Esophagus muscularis mucosa (tissue), 4 donors: ENCODE measurements at regions not wholly inside any gene's neighbourhood (a gene's known extent, or its start where the extent isn't known, plus 50 kb on each side); places are given as distances from the start of the nearest gene placed in this dataset.

Source experiments
- DNase-seq: peaks from one replicate; pipeline ENCODE4 v3.0.0-alpha.2; 2017; ENCODE audit errors: extremely low spot score
- H3K27ac ChIP-seq, 4 donors: fragments of 200-600 bp; sonication (generic); replicated peaks in 1 of 4; 1 replicate in 3 of 4; 2 replicates in 1 of 4; pipeline ENCODE4 v1.5.1; 2016 to 2019; ENCODE audit warnings: mild to moderate bottlenecking in 1 of 4
- H3K27me3 ChIP-seq, 4 donors: fragments of 200-600 bp; sonication (generic); one replicate each; pipeline versions ENCODE4 v1.5.1 to v1.6.0; 2016 to 2019
- H3K36me3 ChIP-seq, 4 donors: fragments of 200-600 bp; sonication (generic); one replicate each; pipeline ENCODE4 v1.5.1; 2016 to 2019
- H3K4me1 ChIP-seq, 4 donors: fragments of 200-600 bp; sonication (generic); one replicate each; pipeline ENCODE4 v1.5.1; 2016 to 2019
- H3K4me3 ChIP-seq, 4 donors: fragments of 200-600 bp; sonication (generic); 1 replicate in 2 of 4; 2 replicates in 2 of 4; pipeline ENCODE4 v1.5.1; 2016 to 2019; ENCODE audit warnings: mild to moderate bottlenecking in 4 of 4, moderate library complexity in 1 of 4
- H3K9me3 ChIP-seq, 4 donors: fragments of 200-600 bp; sonication (generic); 1 replicate in 3 of 4; 2 replicates in 1 of 4; pipeline ENCODE4 v1.5.1; 2016 to 2019
- CTCF ChIP-seq, 3 experiments: fragments of 200-600 bp in 2 of 3; fragments of 450-650 bp in 1 of 3; sonication (generic) in 2 of 3; IDR thresholded peaks; one replicate each; pipeline ENCODE4 v1.5.1; 2017 to 2019; ENCODE audit warnings: antibody characterized with exemption in 3 of 3, mild to moderate bottlenecking in 2 of 3, moderate library complexity in 1 of 3
- EP300 ChIP-seq: sonication (generic); formaldehyde crosslinking; IDR thresholded peaks from one replicate; pipeline ENCODE4 v1.6.1; 2017; ENCODE audit warnings: antibody characterized with exemption
- POLR2A ChIP-seq: fragments of 450-650 bp; IDR thresholded peaks from one replicate; pipeline ENCODE4 v1.6.1; 2017; ENCODE audit warnings: antibody characterized with exemption, moderate library complexity, mild to moderate bottlenecking, low read depth
- POLR2AphosphoS5 ChIP-seq, 2 donors: sonication (generic); formaldehyde crosslinking; IDR thresholded peaks; one replicate each; pipeline ENCODE4 v1.6.1; 2017; ENCODE audit warnings: antibody characterized with exemption in 2 of 2
- WGBS: methylation state at CpG from one replicate; pipeline ENCODE4 v1.1.5; 2018; 5-methylcytosine and 5-hydroxymethylcytosine counted together
- intact Hi-C: fragments of 100-400 bp; cut with DNase I; formaldehyde crosslinking; loops from one replicate; pipeline ENCODE4 v1.15.1; 2023

- no peak for DNase-seq
- Histone ChIP-seq H3K36me3 (no peaks in the 10 kb centered on the region), H3K27me3 (no peaks in the 10 kb centered on the region), H3K4me1 (peaks cover 21 to 35% (median 32%) of the 10 kb centered on the region in 4 donors), H3K4me3 (no peak overlapping the region), H3K27ac (no peak overlapping the region), H3K9me3 (no peaks in the 10 kb centered on the region)
- no peak for TF ChIP-seq POLR2AphosphoS5 (IDR thresholded peaks at IDR 0.05)
- TF ChIP-seq CTCF (IDR thresholded peaks at IDR 0.05) = no peak
- TF ChIP-seq POLR2A = no peak
- TF ChIP-seq EP300 = no peak
- WGBS = 44% methylated on average over 2 of the region's 2 CpGs
- intact Hi-C loops = loop anchor here (10.0 kb wide), 2 partner anchors 325 to 365 kb away; no protein-coding TSS in a partner anchor
Observed at GRCh38 chr9:2489838-2490314, 131.7 kb upstream of the VLDLR start.

GRCh38 chr9:2492161-2492560, 129.4 kb upstream of the VLDLR start:
- Histone ChIP-seq H3K27me3 (no peaks in the 10 kb centered on the region), H3K9me3 (no peaks in the 10 kb centered on the region), H3K36me3 (no peaks in the 10 kb centered on the region), H3K4me3 (no peak overlapping the region), H3K4me1 (peaks cover 32 to 40% (median 39%) of the 10 kb centered on the region in 4 donors), H3K27ac (no peak overlapping the region)
- no peak for DNase-seq
- intact Hi-C loops = loop anchor here (10.0 kb wide), 2 partner anchors 323 to 367 kb away; no protein-coding TSS in a partner anchor
- WGBS = 100% methylated on average over 2 of the region's 3 CpGs
- no peak for TF ChIP-seq POLR2AphosphoS5 (IDR thresholded peaks at IDR 0.05)
- no peak for TF ChIP-seq CTCF (IDR thresholded peaks at IDR 0.05)
- no peak for TF ChIP-seq POLR2A
- no peak for TF ChIP-seq EP300

- intact Hi-C loops = loop anchor here (10.0 kb wide), 2 partner anchors 322 to 368 kb away; no protein-coding TSS in a partner anchor
Observed at GRCh38 chr9:2493109-2493508, 128.5 kb upstream of the VLDLR start.

GRCh38 chr9:2493529-2493928, 128.1 kb upstream of the VLDLR start:
- no peaks in the 10 kb centered on the region for H3K36me3 ChIP-seq
- peak overlapping the region; percentile 9 to 60 (median 54) for H3K27ac ChIP-seq
- peaks cover 34 to 53% (median 47%) of the 10 kb centered on the region in 4 donors for H3K4me1 ChIP-seq
- 34% methylated on average over 3 of the region's 3 CpGs for WGBS
- H3K27me3 ChIP-seq = no peaks in the 10 kb centered on the region
- intact Hi-C loops = loop anchor here (10.0 kb wide), 2 partner anchors 321 to 369 kb away; no protein-coding TSS in a partner anchor
- H3K9me3 ChIP-seq = no peaks in the 10 kb centered on the region
- TF ChIP-seq POLR2AphosphoS5 (IDR thresholded peaks at IDR 0.05) (no peak), POLR2A (no peak), EP300 (no peak)
- H3K4me3 ChIP-seq = no peak overlapping the region
- DNase-seq = no peak

More at GRCh38 chr9:2493109-2493508, 128.5 kb upstream of the VLDLR start:
- TF ChIP-seq CTCF (IDR thresholded peaks at IDR 0.05) = no peak
- peak; percentile 19 to 46 for TF ChIP-seq POLR2AphosphoS5 (IDR thresholded peaks at IDR 0.05)
- WGBS = 39% methylated on average over 2 of the region's 2 CpGs
- no peak overlapping the region for H3K4me3 ChIP-seq
- H3K9me3 ChIP-seq = no peaks in the 10 kb centered on the region
- peak overlapping the region; percentile 9 to 60 (median 54) for H3K27ac ChIP-seq
- no peaks in the 10 kb centered on the region for H3K27me3 ChIP-seq
- H3K4me1 ChIP-seq = peaks cover 34 to 49% (median 43%) of the 10 kb centered on the region in 4 donors
- H3K36me3 ChIP-seq = no peaks in the 10 kb centered on the region
- DNase-seq = no peak

GRCh38 chr9:2494562-2494961, 127.0 kb upstream of the VLDLR start:
- intact Hi-C loops = loop anchor here (2.0 to 10.0 kb wide), 3 partner anchors 128 to 370 kb away; no protein-coding TSS in a partner anchor
- H3K36me3 ChIP-seq = no peaks in the 10 kb centered on the region
- WGBS = 71% methylated on average over 2 of the region's 2 CpGs
- no peaks in the 10 kb centered on the region for H3K27me3 ChIP-seq
- H3K4me1 ChIP-seq = peaks cover 34 to 63% (median 57%) of the 10 kb centered on the region in 4 donors
- peak overlapping the region in 3 of 4 donors; percentile 49 to 60 (median 60) for H3K27ac ChIP-seq
- no peaks in the 10 kb centered on the region for H3K9me3 ChIP-seq
- DNase-seq = no peak
- TF ChIP-seq POLR2A = no peak
- no peak overlapping the region for H3K4me3 ChIP-seq
